NCI-H748 (cell line): ENCODE measurements at regions not wholly inside any gene's neighbourhood (a gene's known extent, or its start where the extent isn't known, plus 50 kb on each side); places are given as distances from the start of the nearest gene placed in this dataset.

ENCODE experiments used
- DNase-seq: peaks from one replicate; lab custom pipeline; 2025; ENCODE audit not compliant: unreplicated experiment; lab: John Stamatoyannopoulos, UW

- DNase-seq = no peak
Measured at GRCh38 chr7:18241543-18242231, 214.0 kb upstream of the PRPS1L1 start.

- DNase-seq = no peak
Measured at GRCh38 chr7:18243731-18244130, 216.1 kb upstream of the PRPS1L1 start.

GRCh38 chr7:18250133-18250532, 222.5 kb upstream of the PRPS1L1 start:
- DNase-seq = no peak

- no peak for DNase-seq
Measured at GRCh38 chr7:18257711-18258110, 230.1 kb upstream of the PRPS1L1 start.

GRCh38 chr7:18262058-18262457, 233.5 kb upstream of the HDAC9 start:
- DNase-seq = no peak

GRCh38 chr7:18265611-18266281, 229.8 kb upstream of the HDAC9 start:
- DNase-seq = no peak

GRCh38 chr7:18268571-18268970, 227.0 kb upstream of the HDAC9 start:
- DNase-seq = no peak

GRCh38 chr7:18276380-18276779, 219.2 kb upstream of the HDAC9 start:
- no peak for DNase-seq

- DNase-seq = no peak
Measured at GRCh38 chr7:18278316-18278715, 217.2 kb upstream of the HDAC9 start.

- DNase-seq = no peak
Measured at GRCh38 chr7:18283045-18283444, 212.5 kb upstream of the HDAC9 start.

- no peak for DNase-seq
Measured at GRCh38 chr7:18287482-18287881, 208.1 kb upstream of the HDAC9 start.

- DNase-seq = no peak
Measured at GRCh38 chr7:18288322-18289037, 207.1 kb upstream of the HDAC9 start.

GRCh38 chr7:18289788-18290187, 205.8 kb upstream of the HDAC9 start:
- DNase-seq = no peak

- no peak for DNase-seq
Measured at GRCh38 chr7:18290223-18290622, 205.3 kb upstream of the HDAC9 start.

GRCh38 chr7:18290865-18291264, 204.7 kb upstream of the HDAC9 start:
- no peak for DNase-seq

- DNase-seq = no peak
Measured at GRCh38 chr7:18292584-18292983, 203.0 kb upstream of the HDAC9 start.

- DNase-seq = no peak
Measured at GRCh38 chr7:18293759-18294158, 201.8 kb upstream of the HDAC9 start.

- no peak for DNase-seq
Measured at GRCh38 chr7:18294411-18294810, 201.1 kb upstream of the HDAC9 start.

- DNase-seq = no peak
Measured at GRCh38 chr7:18295781-18296423, 199.6 kb upstream of the HDAC9 start.

- DNase-seq = no peak
Measured at GRCh38 chr7:18302097-18302496, 193.5 kb upstream of the HDAC9 start.

GRCh38 chr7:18305866-18306265, 189.7 kb upstream of the HDAC9 start:
- DNase-seq = no peak

- no peak for DNase-seq
Measured at GRCh38 chr7:18306696-18307095, 188.9 kb upstream of the HDAC9 start.
